Spleen (tissue), 7 donors: ENCODE measurements at regions not wholly inside any gene's neighbourhood (a gene's known extent, or its start where the extent isn't known, plus 50 kb on each side); places are given as distances from the start of the nearest gene placed in this dataset.

ENCODE experiments used
- POLR2AphosphoS5 ChIP-seq, 3 donors: sonication (generic); formaldehyde crosslinking; IDR thresholded peaks; one replicate each; pipeline ENCODE4 v1.5.1; 2017; ENCODE audit warnings: antibody characterized with exemption in 3 of 3
- TF ChIP-seq, protein P1 (sequence below), 11 experiments: fragments of 200-600 bp in 7 of 11; fragments of 450-650 bp in 4 of 11; sonication (generic) in 4 of 11; IDR thresholded peaks in 8 of 11; conservative IDR thresholded peaks in 3 of 11; 1 replicate in 7 of 11; 2 replicates in 4 of 11; pipeline versions ENCODE4 v1.4.0 to v1.8.0; 2016 to 2021; ENCODE audit warnings: antibody characterized with exemption in 11 of 11, inconsistent platforms in 4 of 11, mild to moderate bottlenecking in 1 of 11
- donor health status: DM: no; HTN: no; CAD: no; lungs with moderate emphysema.
- donor health status: DM: no; HTN: no; CAD: no.
- donor health status: DM: no; HTN: no; CAD: no.

DNA sequence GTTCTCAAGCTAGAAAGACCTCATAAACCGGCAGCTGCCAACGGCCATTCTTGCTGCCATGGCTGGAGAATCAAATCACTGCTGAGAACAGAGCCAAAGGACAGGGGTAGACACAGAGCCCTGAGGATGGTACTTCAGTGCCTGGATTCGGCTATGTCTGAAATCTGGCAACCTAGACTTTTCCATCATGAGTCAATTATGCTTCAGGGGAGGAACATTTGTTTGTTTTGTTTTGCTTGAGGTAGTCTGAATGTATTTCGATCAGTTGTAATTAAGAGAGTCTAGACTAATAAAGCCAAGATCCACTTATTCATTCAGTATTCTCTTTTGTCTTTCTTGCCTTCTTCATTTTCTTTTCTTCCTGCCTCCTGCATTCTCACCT lies 122.8 kb upstream of the SH3BP4 start:
- TF ChIP-seq, protein P1, sequence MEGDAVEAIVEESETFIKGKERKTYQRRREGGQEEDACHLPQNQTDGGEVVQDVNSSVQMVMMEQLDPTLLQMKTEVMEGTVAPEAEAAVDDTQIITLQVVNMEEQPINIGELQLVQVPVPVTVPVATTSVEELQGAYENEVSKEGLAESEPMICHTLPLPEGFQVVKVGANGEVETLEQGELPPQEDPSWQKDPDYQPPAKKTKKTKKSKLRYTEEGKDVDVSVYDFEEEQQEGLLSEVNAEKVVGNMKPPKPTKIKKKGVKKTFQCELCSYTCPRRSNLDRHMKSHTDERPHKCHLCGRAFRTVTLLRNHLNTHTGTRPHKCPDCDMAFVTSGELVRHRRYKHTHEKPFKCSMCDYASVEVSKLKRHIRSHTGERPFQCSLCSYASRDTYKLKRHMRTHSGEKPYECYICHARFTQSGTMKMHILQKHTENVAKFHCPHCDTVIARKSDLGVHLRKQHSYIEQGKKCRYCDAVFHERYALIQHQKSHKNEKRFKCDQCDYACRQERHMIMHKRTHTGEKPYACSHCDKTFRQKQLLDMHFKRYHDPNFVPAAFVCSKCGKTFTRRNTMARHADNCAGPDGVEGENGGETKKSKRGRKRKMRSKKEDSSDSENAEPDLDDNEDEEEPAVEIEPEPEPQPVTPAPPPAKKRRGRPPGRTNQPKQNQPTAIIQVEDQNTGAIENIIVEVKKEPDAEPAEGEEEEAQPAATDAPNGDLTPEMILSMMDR (IDR thresholded peaks at IDR 0.05 in 8 of 11, conservative IDR thresholded peaks at IDR 0.05 in 3 of 11): no peak
- no peak for TF ChIP-seq POLR2AphosphoS5 (IDR thresholded peaks at IDR 0.05)
